GM23338 (cell line): ENCODE measurements at regions not wholly inside any gene's neighbourhood (a gene's known extent, or its start where the extent isn't known, plus 50 kb on each side); places are given as distances from the start of the nearest gene placed in this dataset.

Experiments
- ATAC-seq: fragments of 200-7000 bp; cut with Tn5 transposase; 3 replicates; pipeline ENCODE4 v1.9.1; 2020
- DNase-seq: peaks from one replicate; pipeline ENCODE4 v3.0.0-alpha.2; 2015; ENCODE audit warnings: low spot score
- H2AFZ ChIP-seq: fragments of 200-600 bp; sonication (generic); 2 replicates; pipeline ENCODE4 v1.8.0; 2016; ENCODE audit warnings: antibody characterized with exemption, mild to moderate bottlenecking, moderate library complexity
- H3F3A ChIP-seq: fragments of 200-600 bp; sonication (generic); replicated peaks from 2 replicates; pipeline ENCODE4 v1.8.0; 2017; ENCODE audit warnings: antibody characterized with exemption, mixed run types, low read depth
- H3K27ac ChIP-seq: fragments of 200-600 bp; sonication (generic); 2 replicates; pipeline ENCODE4 v1.6.1; 2016; ENCODE audit warnings: low read depth
- H3K27me3 ChIP-seq: fragments of 200-600 bp; sonication (generic); 2 replicates; pipeline ENCODE4 v1.8.0; 2016; ENCODE audit warnings: mild to moderate bottlenecking, mixed run types, moderate library complexity; ENCODE audit not compliant: insufficient read depth
- H3K36me3 ChIP-seq: fragments of 200-600 bp; sonication (generic); 2 replicates; pipeline ENCODE4 v1.8.0; 2016; ENCODE audit warnings: mild to moderate bottlenecking; ENCODE audit not compliant: insufficient read depth
- H3K4me1 ChIP-seq: fragments of 200-600 bp; sonication (generic); 2 replicates; pipeline ENCODE4 v1.8.0; 2016; ENCODE audit warnings: mild to moderate bottlenecking, moderate library complexity; ENCODE audit not compliant: insufficient read depth
- H3K4me2 ChIP-seq: fragments of 200-600 bp; sonication (generic); 2 replicates; pipeline ENCODE4 v1.7.1; 2017; ENCODE audit warnings: mixed run types
- H3K4me3 ChIP-seq: fragments of 200-600 bp; sonication (generic); 2 replicates; pipeline ENCODE4 v1.6.1; 2016; ENCODE audit warnings: mixed run types
- H3K79me2 ChIP-seq: fragments of 200-600 bp; sonication (generic); replicated peaks from 2 replicates; pipeline ENCODE4 v1.8.0; 2017; ENCODE audit warnings: mild to moderate bottlenecking; ENCODE audit not compliant: insufficient read depth
- H3K9me2 ChIP-seq: fragments of 200-600 bp; sonication (generic); 2 replicates; pipeline ENCODE4 v1.8.0; 2017; ENCODE audit not compliant: insufficient read depth
- H4K20me1 ChIP-seq: fragments of 200-600 bp; sonication (generic); replicated peaks from 2 replicates; pipeline ENCODE4 v1.8.0; 2017; ENCODE audit warnings: mild to moderate bottlenecking; ENCODE audit not compliant: insufficient read depth
- H3K27ac Mint-ChIP-seq: 2 replicates; pipeline ENCODE4 v1.8.0; 2020; ENCODE audit warnings: inconsistent platforms, mild to moderate bottlenecking, moderate library complexity, mixed read lengths
- H3K27me3 Mint-ChIP-seq: 3 replicates; pipeline ENCODE4 v1.8.0; 2022; ENCODE audit warnings: low read depth, mild to moderate bottlenecking, moderate library complexity, mixed read lengths, inconsistent platforms; ENCODE audit not compliant: insufficient read depth, poor library complexity
- H3K36me3 Mint-ChIP-seq: 3 replicates; pipeline ENCODE4 v1.8.0; 2021; ENCODE audit warnings: low read depth, mild to moderate bottlenecking, inconsistent platforms, moderate library complexity, mixed read lengths
- H3K4me1 Mint-ChIP-seq: 3 replicates; pipeline ENCODE4 v1.8.0; 2020; ENCODE audit warnings: mild to moderate bottlenecking, inconsistent platforms, mixed read lengths
- H3K4me3 Mint-ChIP-seq: 3 replicates; pipeline ENCODE4 v1.8.0; 2021; ENCODE audit warnings: moderate library complexity, mild to moderate bottlenecking, inconsistent platforms, mixed read lengths
- H3K9me3 Mint-ChIP-seq: 3 replicates; pipeline ENCODE4 v1.8.0; 2020; ENCODE audit warnings: moderate library complexity, mild to moderate bottlenecking, inconsistent platforms, mixed read lengths
- CREB1 ChIP-seq: fragments of 250-450 bp; sonication (Bioruptor Pico); IDR thresholded peaks from 2 replicates; pipeline ENCODE4 v1.5.0; 2020; ENCODE audit warnings: low read depth, mild to moderate bottlenecking, moderate library complexity
- EZH2 ChIP-seq: fragments of 200-600 bp; sonication (generic); IDR thresholded peaks from one replicate; pipeline ENCODE4 v1.8.0; 2017; ENCODE audit warnings: antibody characterized with exemption, mild to moderate bottlenecking, low read depth; ENCODE audit not compliant: unreplicated experiment
- EZH2phosphoT487 ChIP-seq: fragments of 200-600 bp; sonication (generic); IDR thresholded peaks from one replicate; pipeline ENCODE4 v1.8.1; 2018; ENCODE audit warnings: antibody characterized with exemption; ENCODE audit not compliant: unreplicated experiment
- JUNB ChIP-seq: IDR thresholded peaks from one replicate; pipeline ENCODE4 v1.6.1; 2016; ENCODE audit warnings: antibody characterized with exemption; ENCODE audit not compliant: unreplicated experiment
- NANOG ChIP-seq: IDR thresholded peaks from 2 replicates; pipeline ENCODE4 v1.6.1; 2016; ENCODE audit warnings: antibody characterized with exemption, borderline replicate concordance
- POLR2AphosphoS5 ChIP-seq: IDR thresholded peaks from 2 replicates; pipeline ENCODE4 v1.6.1; 2016; ENCODE audit warnings: antibody characterized with exemption, low read depth
- STAT1 ChIP-seq: IDR thresholded peaks from one replicate; pipeline ENCODE4 v1.6.1; 2016; ENCODE audit warnings: antibody characterized with exemption; ENCODE audit not compliant: unreplicated experiment
- ZNF114 ChIP-seq: fragments of 250-450 bp; sonication (Bioruptor Pico); IDR thresholded peaks from 2 replicates; pipeline ENCODE4 v1.5.0; 2020; ENCODE audit warnings: mild to moderate bottlenecking, moderate library complexity
- ZNF331 ChIP-seq: fragments of 250-450 bp; sonication (Bioruptor Pico); IDR thresholded peaks from 2 replicates; pipeline ENCODE4 v1.5.0; 2020; ENCODE audit warnings: low read depth, mild to moderate bottlenecking, moderate library complexity
- TF ChIP-seq, protein P1 (sequence below): IDR thresholded peaks from one replicate; pipeline ENCODE4 v1.6.1; 2018; ENCODE audit warnings: antibody characterized with exemption; ENCODE audit not compliant: unreplicated experiment
- TF ChIP-seq, protein P2 (sequence below): fragments of 250-450 bp; sonication (Bioruptor Pico); IDR thresholded peaks from 2 replicates; pipeline ENCODE4 v1.5.0; 2020; ENCODE audit warnings: mild to moderate bottlenecking, moderate library complexity
- TF ChIP-seq, protein P3 (sequence below): IDR thresholded peaks from 2 replicates; pipeline ENCODE4 v1.6.1; 2016; ENCODE audit warnings: antibody characterized with exemption

DNA sequence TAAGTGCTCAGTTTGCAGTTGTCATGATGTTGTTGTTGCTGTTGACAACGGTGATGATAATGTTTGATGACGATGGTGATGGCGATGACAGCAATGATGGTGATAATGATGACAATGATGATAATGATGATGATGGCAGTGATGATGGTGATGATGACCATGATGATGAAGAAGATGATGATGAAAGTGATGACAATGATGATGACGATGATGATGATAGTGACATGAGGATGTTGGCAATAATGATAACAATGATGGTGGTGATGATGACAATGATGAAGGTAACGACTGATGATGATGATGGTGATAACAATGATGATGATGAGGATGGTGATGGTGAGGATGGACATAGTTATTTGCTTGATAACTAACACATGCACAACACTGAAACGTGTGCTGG, 778.5 kb downstream of the VRK1 start:
- no peak overlapping the region for H3K4me2 ChIP-seq
- H3K4me3 Mint-ChIP-seq, result no peak overlapping the region
- H3K4me3 ChIP-seq, result no peak overlapping the region
- H3K4me1 ChIP-seq, result peaks cover 9% of the 10 kb centered on the region
- H3K27ac Mint-ChIP-seq, result no peak overlapping the region
- H3K27ac ChIP-seq, result no peak overlapping the region
- DNase-seq (no peak), ATAC-seq (no peak)
- no peaks in the 10 kb centered on the region for H3F3A ChIP-seq
- TF ChIP-seq, protein P1, sequence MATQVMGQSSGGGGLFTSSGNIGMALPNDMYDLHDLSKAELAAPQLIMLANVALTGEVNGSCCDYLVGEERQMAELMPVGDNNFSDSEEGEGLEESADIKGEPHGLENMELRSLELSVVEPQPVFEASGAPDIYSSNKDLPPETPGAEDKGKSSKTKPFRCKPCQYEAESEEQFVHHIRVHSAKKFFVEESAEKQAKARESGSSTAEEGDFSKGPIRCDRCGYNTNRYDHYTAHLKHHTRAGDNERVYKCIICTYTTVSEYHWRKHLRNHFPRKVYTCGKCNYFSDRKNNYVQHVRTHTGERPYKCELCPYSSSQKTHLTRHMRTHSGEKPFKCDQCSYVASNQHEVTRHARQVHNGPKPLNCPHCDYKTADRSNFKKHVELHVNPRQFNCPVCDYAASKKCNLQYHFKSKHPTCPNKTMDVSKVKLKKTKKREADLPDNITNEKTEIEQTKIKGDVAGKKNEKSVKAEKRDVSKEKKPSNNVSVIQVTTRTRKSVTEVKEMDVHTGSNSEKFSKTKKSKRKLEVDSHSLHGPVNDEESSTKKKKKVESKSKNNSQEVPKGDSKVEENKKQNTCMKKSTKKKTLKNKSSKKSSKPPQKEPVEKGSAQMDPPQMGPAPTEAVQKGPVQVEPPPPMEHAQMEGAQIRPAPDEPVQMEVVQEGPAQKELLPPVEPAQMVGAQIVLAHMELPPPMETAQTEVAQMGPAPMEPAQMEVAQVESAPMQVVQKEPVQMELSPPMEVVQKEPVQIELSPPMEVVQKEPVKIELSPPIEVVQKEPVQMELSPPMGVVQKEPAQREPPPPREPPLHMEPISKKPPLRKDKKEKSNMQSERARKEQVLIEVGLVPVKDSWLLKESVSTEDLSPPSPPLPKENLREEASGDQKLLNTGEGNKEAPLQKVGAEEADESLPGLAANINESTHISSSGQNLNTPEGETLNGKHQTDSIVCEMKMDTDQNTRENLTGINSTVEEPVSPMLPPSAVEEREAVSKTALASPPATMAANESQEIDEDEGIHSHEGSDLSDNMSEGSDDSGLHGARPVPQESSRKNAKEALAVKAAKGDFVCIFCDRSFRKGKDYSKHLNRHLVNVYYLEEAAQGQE, result no peak
- TF ChIP-seq CREB1 (CRISPR knock-in tag), result peak; percentile 29; the same call in 1 of the 2 replicates
- no peak for TF ChIP-seq ZNF114
- TF ChIP-seq EZH2, result no peak
- no peaks in the 10 kb centered on the region for H3K79me2 ChIP-seq
- H3K27me3 ChIP-seq, result no peaks in the 10 kb centered on the region
- H3K9me3 Mint-ChIP-seq, result no peaks in the 10 kb centered on the region
- no peaks in the 10 kb centered on the region for H4K20me1 ChIP-seq
- H3K9me2 ChIP-seq, result peaks cover 25% of the 10 kb centered on the region; the same call in 1 of the 2 replicates
- no peak overlapping the region for H2AFZ ChIP-seq
- no peaks in the 10 kb centered on the region for H3K36me3 ChIP-seq
- H3K4me1 Mint-ChIP-seq, result peaks cover 18% of the 10 kb centered on the region
- H3K27me3 Mint-ChIP-seq, result peaks cover 7% of the 10 kb centered on the region
- H3K36me3 Mint-ChIP-seq, result no peaks in the 10 kb centered on the region

DNA sequence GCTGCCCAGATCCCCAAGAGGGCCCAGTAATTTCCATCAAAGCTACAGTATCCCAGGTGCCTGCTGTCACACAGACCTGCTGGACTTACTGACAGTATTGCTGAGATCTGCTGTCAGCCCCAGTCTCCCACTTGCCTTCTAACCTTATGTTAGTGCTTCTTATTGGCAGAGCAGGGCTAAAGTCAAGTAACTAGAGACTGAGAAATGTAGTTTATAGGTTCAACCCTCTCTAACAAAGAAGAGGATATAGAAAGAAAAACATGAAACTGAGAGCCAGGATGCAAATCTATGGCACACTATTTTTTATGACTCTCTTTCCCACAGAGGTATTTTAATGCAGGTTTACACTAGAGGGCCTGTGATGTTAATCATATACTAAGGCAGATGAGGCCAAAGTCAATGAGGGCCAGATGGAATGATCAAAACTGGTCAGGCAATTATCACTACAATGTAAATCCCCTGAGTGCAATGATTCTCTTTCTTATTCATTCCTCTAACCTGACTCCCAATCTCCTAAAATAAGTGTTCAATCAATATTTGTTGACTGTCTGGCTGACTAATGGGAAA, 781.9 kb downstream of the VRK1 start:
- H4K20me1 ChIP-seq, result no peaks in the 10 kb centered on the region
- Mint-ChIP-seq H3K4me1 (peaks cover 5% of the 10 kb centered on the region; the same call in 2 of the 3 replicates), H3K36me3 (no peaks in the 10 kb centered on the region), H3K27me3 (peaks cover 3% of the 10 kb centered on the region), H3K27ac (no peak overlapping the region), H3K9me3 (no peaks in the 10 kb centered on the region), H3K4me3 (no peak overlapping the region)
- H3K27me3 ChIP-seq, result no peaks in the 10 kb centered on the region
- H3K4me1 ChIP-seq, result no peaks in the 10 kb centered on the region
- DNase-seq, result no peak
- H3K36me3 ChIP-seq, result no peaks in the 10 kb centered on the region
- H3K4me3 ChIP-seq, result no peak overlapping the region
- no peak overlapping the region for H3K27ac ChIP-seq
- no peak for ATAC-seq
- H2AFZ ChIP-seq, result no peak overlapping the region
- H3K4me2 ChIP-seq, result no peak overlapping the region
- no peaks in the 10 kb centered on the region for H3K79me2 ChIP-seq
- H3F3A ChIP-seq, result no peaks in the 10 kb centered on the region
- peaks cover 25% of the 10 kb centered on the region; the same call in 1 of the 2 replicates for H3K9me2 ChIP-seq
- TF ChIP-seq POLR2AphosphoS5, result no peak
- TF ChIP-seq, protein P2, sequence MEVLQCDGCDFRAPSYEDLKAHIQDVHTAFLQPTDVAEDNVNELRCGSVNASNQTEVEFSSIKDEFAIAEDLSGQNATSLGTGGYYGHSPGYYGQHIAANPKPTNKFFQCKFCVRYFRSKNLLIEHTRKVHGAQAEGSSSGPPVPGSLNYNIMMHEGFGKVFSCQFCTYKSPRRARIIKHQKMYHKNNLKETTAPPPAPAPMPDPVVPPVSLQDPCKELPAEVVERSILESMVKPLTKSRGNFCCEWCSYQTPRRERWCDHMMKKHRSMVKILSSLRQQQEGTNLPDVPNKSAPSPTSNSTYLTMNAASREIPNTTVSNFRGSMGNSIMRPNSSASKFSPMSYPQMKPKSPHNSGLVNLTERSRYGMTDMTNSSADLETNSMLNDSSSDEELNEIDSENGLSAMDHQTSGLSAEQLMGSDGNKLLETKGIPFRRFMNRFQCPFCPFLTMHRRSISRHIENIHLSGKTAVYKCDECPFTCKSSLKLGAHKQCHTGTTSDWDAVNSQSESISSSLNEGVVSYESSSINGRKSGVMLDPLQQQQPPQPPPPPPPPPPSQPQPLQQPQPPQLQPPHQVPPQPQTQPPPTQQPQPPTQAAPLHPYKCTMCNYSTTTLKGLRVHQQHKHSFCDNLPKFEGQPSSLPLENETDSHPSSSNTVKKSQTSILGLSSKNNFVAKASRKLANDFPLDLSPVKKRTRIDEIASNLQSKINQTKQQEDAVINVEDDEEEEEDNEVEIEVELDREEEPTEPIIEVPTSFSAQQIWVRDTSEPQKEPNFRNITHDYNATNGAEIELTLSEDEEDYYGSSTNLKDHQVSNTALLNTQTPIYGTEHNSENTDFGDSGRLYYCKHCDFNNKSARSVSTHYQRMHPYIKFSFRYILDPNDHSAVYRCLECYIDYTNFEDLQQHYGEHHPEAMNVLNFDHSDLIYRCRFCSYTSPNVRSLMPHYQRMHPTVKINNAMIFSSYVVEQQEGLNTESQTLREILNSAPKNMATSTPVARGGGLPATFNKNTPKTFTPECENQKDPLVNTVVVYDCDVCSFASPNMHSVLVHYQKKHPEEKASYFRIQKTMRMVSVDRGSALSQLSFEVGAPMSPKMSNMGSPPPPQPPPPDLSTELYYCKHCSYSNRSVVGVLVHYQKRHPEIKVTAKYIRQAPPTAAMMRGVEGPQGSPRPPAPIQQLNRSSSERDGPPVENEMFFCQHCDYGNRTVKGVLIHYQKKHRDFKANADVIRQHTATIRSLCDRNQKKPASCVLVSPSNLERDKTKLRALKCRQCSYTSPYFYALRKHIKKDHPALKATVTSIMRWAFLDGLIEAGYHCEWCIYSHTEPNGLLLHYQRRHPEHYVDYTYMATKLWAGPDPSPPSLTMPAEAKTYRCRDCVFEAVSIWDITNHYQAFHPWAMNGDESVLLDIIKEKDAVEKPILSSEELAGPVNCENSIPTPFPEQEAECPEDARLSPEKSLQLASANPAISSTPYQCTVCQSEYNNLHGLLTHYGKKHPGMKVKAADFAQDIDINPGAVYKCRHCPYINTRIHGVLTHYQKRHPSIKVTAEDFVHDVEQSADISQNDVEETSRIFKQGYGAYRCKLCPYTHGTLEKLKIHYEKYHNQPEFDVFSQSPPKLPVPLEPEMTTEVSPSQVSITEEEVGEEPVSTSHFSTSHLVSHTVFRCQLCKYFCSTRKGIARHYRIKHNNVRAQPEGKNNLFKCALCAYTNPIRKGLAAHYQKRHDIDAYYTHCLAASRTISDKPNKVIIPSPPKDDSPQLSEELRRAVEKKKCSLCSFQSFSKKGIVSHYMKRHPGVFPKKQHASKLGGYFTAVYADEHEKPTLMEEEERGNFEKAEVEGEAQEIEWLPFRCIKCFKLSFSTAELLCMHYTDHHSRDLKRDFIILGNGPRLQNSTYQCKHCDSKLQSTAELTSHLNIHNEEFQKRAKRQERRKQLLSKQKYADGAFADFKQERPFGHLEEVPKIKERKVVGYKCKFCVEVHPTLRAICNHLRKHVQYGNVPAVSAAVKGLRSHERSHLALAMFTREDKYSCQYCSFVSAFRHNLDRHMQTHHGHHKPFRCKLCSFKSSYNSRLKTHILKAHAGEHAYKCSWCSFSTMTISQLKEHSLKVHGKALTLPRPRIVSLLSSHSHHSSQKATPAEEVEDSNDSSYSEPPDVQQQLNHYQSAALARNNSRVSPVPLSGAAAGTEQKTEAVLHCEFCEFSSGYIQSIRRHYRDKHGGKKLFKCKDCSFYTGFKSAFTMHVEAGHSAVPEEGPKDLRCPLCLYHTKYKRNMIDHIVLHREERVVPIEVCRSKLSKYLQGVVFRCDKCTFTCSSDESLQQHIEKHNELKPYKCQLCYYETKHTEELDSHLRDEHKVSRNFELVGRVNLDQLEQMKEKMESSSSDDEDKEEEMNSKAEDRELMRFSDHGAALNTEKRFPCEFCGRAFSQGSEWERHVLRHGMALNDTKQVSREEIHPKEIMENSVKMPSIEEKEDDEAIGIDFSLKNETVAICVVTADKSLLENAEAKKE, result no peak
- no peak for TF ChIP-seq EZH2
- no peak for TF ChIP-seq JUNB
- TF ChIP-seq, protein P3, sequence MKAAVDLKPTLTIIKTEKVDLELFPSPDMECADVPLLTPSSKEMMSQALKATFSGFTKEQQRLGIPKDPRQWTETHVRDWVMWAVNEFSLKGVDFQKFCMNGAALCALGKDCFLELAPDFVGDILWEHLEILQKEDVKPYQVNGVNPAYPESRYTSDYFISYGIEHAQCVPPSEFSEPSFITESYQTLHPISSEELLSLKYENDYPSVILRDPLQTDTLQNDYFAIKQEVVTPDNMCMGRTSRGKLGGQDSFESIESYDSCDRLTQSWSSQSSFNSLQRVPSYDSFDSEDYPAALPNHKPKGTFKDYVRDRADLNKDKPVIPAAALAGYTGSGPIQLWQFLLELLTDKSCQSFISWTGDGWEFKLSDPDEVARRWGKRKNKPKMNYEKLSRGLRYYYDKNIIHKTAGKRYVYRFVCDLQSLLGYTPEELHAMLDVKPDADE, result no peak
- TF ChIP-seq ZNF331 (CRISPR knock-in tag), result no peak
- TF ChIP-seq ZNF114, result no peak
- TF ChIP-seq STAT1, result no peak
- no peak for TF ChIP-seq CREB1 (CRISPR knock-in tag)
- no peak for TF ChIP-seq EZH2phosphoT487
- no peak for TF ChIP-seq NANOG
